Uterus (tissue), 3 donors: ENCODE measurements at regions not wholly inside any gene's neighbourhood (a gene's known extent, or its start where the extent isn't known, plus 50 kb on each side); places are given as distances from the start of the nearest gene placed in this dataset.

Experiments
- DNase-seq, 2 donors: peaks; one replicate each; pipeline ENCODE4 v3.0.0-alpha.2; 2019 to 2020
- H3K27ac ChIP-seq, 2 donors: fragments of 200-600 bp; sonication (generic); 1 replicate in 1 of 2; 2 replicates in 1 of 2; pipeline ENCODE4 v1.5.1; 2016 to 2018
- H3K27me3 ChIP-seq, 2 donors: fragments of 200-600 bp; sonication (generic); one replicate each; pipeline ENCODE4 v1.5.1; 2018 to 2019; ENCODE audit warnings: control low read depth in 1 of 2
- H3K36me3 ChIP-seq, 2 donors: fragments of 200-600 bp; sonication (generic); one replicate each; pipeline ENCODE4 v1.5.1; 2019; ENCODE audit warnings: control low read depth in 1 of 2
- H3K4me1 ChIP-seq, 2 donors: fragments of 200-600 bp; sonication (generic); one replicate each; pipeline ENCODE4 v1.5.1; 2018 to 2019; ENCODE audit warnings: control low read depth in 1 of 2
- H3K4me3 ChIP-seq, 2 donors: fragments of 200-600 bp; sonication (generic); 1 replicate in 1 of 2; 2 replicates in 1 of 2; pipeline ENCODE4 v1.5.1; 2018 to 2019; ENCODE audit warnings: mild to moderate bottlenecking in 1 of 2
- H3K9me3 ChIP-seq, 2 donors: fragments of 200-600 bp; sonication (generic); one replicate each; pipeline ENCODE4 v1.5.1; 2019; ENCODE audit warnings: control low read depth in 1 of 2
- POLR2A ChIP-seq, 2 donors: fragments of 450-650 bp; IDR thresholded peaks; one replicate each; pipeline ENCODE4 v1.6.1; 2016; ENCODE audit warnings: antibody characterized with exemption in 2 of 2, mild to moderate bottlenecking in 1 of 2, moderate library complexity in 1 of 2
- intact Hi-C: fragments of 100-400 bp; cut with DNase I; formaldehyde crosslinking; loops from one replicate; pipeline ENCODE4 v1.15.1; 2023; ENCODE audit warnings: low total_unique reads
- TF ChIP-seq, protein P1 (sequence below), 4 experiments: fragments of 200-600 bp in 2 of 4; fragments of 450-650 bp in 2 of 4; sonication (generic) in 2 of 4; IDR thresholded peaks; one replicate each; pipeline ENCODE4 v1.5.1; 2016 to 2019; ENCODE audit warnings: antibody characterized with exemption in 4 of 4, mild to moderate bottlenecking in 2 of 4, moderate library complexity in 1 of 4
- donor health status: DM: yes; HTN: yes; CAD: no.

DNA sequence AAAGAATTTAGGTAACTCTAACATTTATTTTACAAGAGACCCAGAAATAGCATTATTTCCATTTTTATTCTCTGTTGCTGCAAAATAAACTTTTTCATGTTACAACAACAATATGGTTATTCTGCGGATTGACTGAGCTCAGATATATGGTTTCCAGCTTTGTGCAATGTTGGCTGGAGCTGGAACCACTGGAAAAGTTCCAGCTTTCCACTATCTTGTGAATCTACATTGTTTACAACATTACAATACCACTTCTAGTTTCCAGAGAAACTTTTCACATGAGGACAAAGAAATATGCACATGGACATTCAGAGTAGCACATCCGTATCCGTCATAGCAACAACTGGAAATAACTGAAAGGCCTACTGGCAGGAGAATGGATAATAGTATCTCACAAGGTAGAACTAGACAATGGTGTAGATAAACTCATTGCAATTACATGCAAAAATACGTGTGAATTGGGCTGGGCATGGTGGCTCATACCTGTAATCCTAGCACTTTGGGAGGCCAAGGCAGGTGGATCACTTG is 436.1 kb upstream of the ADAMTS16 start:
- Histone ChIP-seq H3K27ac (no peak overlapping the region), H3K36me3 (no peaks in the 10 kb centered on the region), H3K9me3 (no peaks in the 10 kb centered on the region), H3K4me3 (no peak overlapping the region), H3K27me3 (no peaks in the 10 kb centered on the region), H3K4me1 (no peaks in the 10 kb centered on the region)
- TF ChIP-seq, protein P1, sequence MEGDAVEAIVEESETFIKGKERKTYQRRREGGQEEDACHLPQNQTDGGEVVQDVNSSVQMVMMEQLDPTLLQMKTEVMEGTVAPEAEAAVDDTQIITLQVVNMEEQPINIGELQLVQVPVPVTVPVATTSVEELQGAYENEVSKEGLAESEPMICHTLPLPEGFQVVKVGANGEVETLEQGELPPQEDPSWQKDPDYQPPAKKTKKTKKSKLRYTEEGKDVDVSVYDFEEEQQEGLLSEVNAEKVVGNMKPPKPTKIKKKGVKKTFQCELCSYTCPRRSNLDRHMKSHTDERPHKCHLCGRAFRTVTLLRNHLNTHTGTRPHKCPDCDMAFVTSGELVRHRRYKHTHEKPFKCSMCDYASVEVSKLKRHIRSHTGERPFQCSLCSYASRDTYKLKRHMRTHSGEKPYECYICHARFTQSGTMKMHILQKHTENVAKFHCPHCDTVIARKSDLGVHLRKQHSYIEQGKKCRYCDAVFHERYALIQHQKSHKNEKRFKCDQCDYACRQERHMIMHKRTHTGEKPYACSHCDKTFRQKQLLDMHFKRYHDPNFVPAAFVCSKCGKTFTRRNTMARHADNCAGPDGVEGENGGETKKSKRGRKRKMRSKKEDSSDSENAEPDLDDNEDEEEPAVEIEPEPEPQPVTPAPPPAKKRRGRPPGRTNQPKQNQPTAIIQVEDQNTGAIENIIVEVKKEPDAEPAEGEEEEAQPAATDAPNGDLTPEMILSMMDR (IDR thresholded peaks at IDR 0.05): no peak
- TF ChIP-seq POLR2A (IDR thresholded peaks at IDR 0.05): no peak
- intact Hi-C loops: no loop called here
- no peak for DNase-seq

DNA sequence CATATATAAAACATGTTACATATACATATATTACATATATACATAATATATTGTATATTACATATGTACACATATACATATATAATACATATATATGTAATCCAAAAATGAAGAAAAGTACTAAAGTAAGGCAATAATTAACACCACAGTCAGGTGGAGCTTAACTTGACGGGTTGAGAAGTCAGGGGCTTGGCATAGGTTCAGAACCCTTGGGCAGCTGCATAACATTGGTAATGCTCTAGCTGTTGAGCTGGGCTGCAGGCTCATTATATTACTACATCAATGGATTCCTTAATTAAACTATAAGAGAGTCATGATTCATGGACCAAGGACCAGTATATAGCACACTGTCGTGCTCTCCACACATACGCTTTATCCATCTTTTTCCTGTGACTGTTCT is 435.2 kb upstream of the ADAMTS16 start:
- intact Hi-C loops: no loop called here
- no peaks in the 10 kb centered on the region for H3K4me1 ChIP-seq
- no peak for TF ChIP-seq POLR2A (IDR thresholded peaks at IDR 0.05)
- TF ChIP-seq, protein P1 (IDR thresholded peaks at IDR 0.05): no peak
- H3K4me3 ChIP-seq: no peak overlapping the region
- H3K27ac ChIP-seq: no peak overlapping the region
- no peaks in the 10 kb centered on the region for H3K9me3 ChIP-seq
- DNase-seq: no peak
- H3K27me3 ChIP-seq: no peaks in the 10 kb centered on the region
- no peaks in the 10 kb centered on the region for H3K36me3 ChIP-seq

GRCh38 chr5:4716781-4717180 is 423.3 kb upstream of the ADAMTS16 start:
- TF ChIP-seq POLR2A (IDR thresholded peaks at IDR 0.05): no peak
- TF ChIP-seq, protein P1 (IDR thresholded peaks at IDR 0.05): no peak
- H3K27ac ChIP-seq: no peak overlapping the region
- no peaks in the 10 kb centered on the region for H3K27me3 ChIP-seq
- H3K4me3 ChIP-seq: no peak overlapping the region
- H3K4me1 ChIP-seq: no peaks in the 10 kb centered on the region
- no peak for DNase-seq
- intact Hi-C loops: no loop called here
- no peaks in the 10 kb centered on the region for H3K36me3 ChIP-seq
- no peaks in the 10 kb centered on the region for H3K9me3 ChIP-seq

GRCh38 chr5:4717446-4717845 is 422.7 kb upstream of the ADAMTS16 start:
- DNase-seq: no peak
- Histone ChIP-seq H3K9me3 (no peaks in the 10 kb centered on the region), H3K4me1 (no peaks in the 10 kb centered on the region), H3K36me3 (no peaks in the 10 kb centered on the region), H3K27me3 (no peaks in the 10 kb centered on the region), H3K4me3 (no peak overlapping the region), H3K27ac (no peak overlapping the region)
- intact Hi-C loops: no loop called here
- no peak for TF ChIP-seq POLR2A (IDR thresholded peaks at IDR 0.05)

DNA sequence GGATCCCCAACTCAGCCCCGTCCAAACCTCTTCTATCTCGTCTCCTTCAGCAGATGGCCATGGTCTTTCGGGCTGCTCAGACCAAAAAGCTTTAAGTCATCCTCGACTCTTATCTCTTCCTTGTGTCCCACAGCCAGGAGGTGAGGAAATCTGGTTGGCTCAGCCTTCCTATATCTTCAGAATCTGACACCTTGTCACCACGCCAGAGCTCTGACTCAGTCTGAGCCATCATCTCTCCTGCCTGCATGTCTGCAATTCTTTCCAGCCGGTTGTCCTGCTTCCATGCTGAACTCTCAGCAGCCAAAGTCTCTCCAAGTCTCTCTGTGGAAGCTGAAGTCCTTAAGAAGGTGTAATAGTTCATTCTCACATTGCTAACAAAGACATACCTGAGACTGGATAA is 419.3 kb upstream of the ADAMTS16 start:
- Histone ChIP-seq H3K27ac (no peak overlapping the region), H3K4me3 (no peak overlapping the region), H3K36me3 (no peaks in the 10 kb centered on the region), H3K4me1 (no peaks in the 10 kb centered on the region), H3K27me3 (no peaks in the 10 kb centered on the region), H3K9me3 (no peaks in the 10 kb centered on the region)
- no peak for DNase-seq
- no peak for TF ChIP-seq POLR2A (IDR thresholded peaks at IDR 0.05)
- TF ChIP-seq, protein P1 (IDR thresholded peaks at IDR 0.05): no peak
- intact Hi-C loops: no loop called here

GRCh38 chr5:4722886-4723285 is 417.2 kb upstream of the ADAMTS16 start:
- no peak for TF ChIP-seq POLR2A (IDR thresholded peaks at IDR 0.05)
- TF ChIP-seq, protein P1 (IDR thresholded peaks at IDR 0.05): no peak
- intact Hi-C loops: no loop called here
- Histone ChIP-seq H3K4me1 (no peaks in the 10 kb centered on the region), H3K27ac (no peak overlapping the region), H3K27me3 (no peaks in the 10 kb centered on the region), H3K9me3 (no peaks in the 10 kb centered on the region), H3K36me3 (no peaks in the 10 kb centered on the region), H3K4me3 (no peak overlapping the region)
- no peak for DNase-seq
